ENCODE measurements at regions not wholly inside any gene's neighbourhood (a gene's known extent, or its start where the extent isn't known, plus 50 kb on each side); places are given as distances from the start of the nearest gene placed in this dataset.

GRCh38 chr7:94324380-94325121, 70.1 kb upstream of the COL1A2 start:
- DNase-seq = no peak

DNA sequence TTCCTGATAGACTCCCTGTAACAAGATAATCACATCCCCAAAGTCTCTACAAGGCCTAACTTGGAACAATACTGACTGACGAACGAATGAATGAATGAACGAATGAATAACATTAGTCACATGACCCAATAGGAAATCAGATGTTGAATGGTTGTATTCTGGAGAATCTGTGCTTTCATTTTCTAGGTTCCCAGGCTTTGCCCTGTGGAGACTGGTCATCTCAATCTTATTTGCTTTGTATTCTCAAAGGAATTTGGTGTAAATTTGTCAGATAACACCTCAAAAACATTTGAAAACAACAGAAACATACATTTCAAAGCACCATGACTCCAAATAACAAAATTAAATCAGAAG, 69.6 kb upstream of the COL1A2 start:
- no peak for DNase-seq

- DNase-seq = peak; percentile 44
These were observed 64.2 kb upstream of the COL1A2 start for GRCh38 chr7:94330269-94331020.

DNA sequence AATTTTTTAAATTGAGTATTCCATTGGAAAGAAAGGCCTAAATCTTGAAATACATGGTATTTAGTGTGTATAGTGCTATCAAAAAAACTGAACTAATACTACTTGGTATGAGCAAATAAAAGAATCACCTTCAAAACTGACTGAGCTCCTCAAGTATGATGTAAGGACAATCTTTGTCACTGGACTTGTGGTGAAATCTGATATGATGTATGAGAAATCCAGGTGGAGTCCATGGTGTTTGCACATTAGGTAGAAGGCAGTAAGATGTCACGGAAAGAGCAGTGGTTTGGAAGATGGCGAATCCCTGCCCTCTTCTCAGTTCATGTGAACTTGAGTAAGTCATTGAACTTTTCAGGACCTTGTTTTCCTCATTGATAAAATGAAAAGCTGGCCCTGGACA, 62.1 kb upstream of the COL1A2 start:
- no peak for DNase-seq

- DNase-seq = no peak
These were observed 60.9 kb upstream of the COL1A2 start for GRCh38 chr7:94333810-94334209.

- DNase-seq = no peak
These were observed 59.1 kb upstream of the COL1A2 start for GRCh38 chr7:94335586-94335985.

- no peak for DNase-seq
These were observed 58.7 kb upstream of the COL1A2 start for GRCh38 chr7:94336009-94336408.

- DNase-seq = peak; percentile 63
These were observed 55.7 kb upstream of the COL1A2 start for GRCh38 chr7:94338921-94339371.

- DNase-seq = no peak
These were observed 49.9 kb upstream of the COL1A2 start for GRCh38 chr7:94344826-94345225.
